Epithelial cell of esophagus (primary cell): ENCODE measurements at regions not wholly inside any gene's neighbourhood (a gene's known extent, or its start where the extent isn't known, plus 50 kb on each side); places are given as distances from the start of the nearest gene placed in this dataset.

Experiments used
- DNase-seq: peaks from one replicate; pipeline ENCODE4 v3.0.0; 2010; ENCODE audit warnings: low read depth
- H3K4me3 ChIP-seq: 2 replicates; pipeline ENCODE4 v1.5.1; 2011; ENCODE audit warnings: mild to moderate bottlenecking, low read length, control low read depth
- TF ChIP-seq, protein P1 (sequence below): IDR thresholded peaks from 2 replicates; pipeline ENCODE4 v1.5.1; 2011; ENCODE audit warnings: low read depth, mild to moderate bottlenecking, low read length, control low read depth, inconsistent platforms; ENCODE audit not compliant: insufficient read depth; ENCODE audit errors: missing control alignments

DNA sequence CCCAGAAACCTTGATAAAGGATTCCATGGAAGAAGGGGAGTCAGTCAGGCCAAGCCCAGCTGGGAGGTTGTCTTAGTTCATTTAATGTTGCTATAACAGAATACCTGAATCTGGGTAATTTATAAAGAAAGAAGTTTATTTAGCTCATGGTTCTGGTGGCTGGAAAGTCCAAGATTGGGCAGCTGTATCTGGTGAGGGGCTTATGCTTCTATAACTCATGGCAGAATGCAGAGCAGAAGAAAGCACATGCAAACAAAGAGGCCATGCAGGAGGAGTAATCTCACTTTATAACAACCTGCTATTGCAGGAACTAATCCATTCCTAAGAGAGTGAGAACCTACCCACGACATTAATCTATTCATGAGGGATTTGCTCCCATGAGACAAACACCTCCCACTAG, 54.2 kb upstream of the ANKRD1 start:
- no peak overlapping the region for H3K4me3 ChIP-seq
- DNase-seq: no peak
- TF ChIP-seq, protein P1, sequence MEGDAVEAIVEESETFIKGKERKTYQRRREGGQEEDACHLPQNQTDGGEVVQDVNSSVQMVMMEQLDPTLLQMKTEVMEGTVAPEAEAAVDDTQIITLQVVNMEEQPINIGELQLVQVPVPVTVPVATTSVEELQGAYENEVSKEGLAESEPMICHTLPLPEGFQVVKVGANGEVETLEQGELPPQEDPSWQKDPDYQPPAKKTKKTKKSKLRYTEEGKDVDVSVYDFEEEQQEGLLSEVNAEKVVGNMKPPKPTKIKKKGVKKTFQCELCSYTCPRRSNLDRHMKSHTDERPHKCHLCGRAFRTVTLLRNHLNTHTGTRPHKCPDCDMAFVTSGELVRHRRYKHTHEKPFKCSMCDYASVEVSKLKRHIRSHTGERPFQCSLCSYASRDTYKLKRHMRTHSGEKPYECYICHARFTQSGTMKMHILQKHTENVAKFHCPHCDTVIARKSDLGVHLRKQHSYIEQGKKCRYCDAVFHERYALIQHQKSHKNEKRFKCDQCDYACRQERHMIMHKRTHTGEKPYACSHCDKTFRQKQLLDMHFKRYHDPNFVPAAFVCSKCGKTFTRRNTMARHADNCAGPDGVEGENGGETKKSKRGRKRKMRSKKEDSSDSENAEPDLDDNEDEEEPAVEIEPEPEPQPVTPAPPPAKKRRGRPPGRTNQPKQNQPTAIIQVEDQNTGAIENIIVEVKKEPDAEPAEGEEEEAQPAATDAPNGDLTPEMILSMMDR: no peak

DNA sequence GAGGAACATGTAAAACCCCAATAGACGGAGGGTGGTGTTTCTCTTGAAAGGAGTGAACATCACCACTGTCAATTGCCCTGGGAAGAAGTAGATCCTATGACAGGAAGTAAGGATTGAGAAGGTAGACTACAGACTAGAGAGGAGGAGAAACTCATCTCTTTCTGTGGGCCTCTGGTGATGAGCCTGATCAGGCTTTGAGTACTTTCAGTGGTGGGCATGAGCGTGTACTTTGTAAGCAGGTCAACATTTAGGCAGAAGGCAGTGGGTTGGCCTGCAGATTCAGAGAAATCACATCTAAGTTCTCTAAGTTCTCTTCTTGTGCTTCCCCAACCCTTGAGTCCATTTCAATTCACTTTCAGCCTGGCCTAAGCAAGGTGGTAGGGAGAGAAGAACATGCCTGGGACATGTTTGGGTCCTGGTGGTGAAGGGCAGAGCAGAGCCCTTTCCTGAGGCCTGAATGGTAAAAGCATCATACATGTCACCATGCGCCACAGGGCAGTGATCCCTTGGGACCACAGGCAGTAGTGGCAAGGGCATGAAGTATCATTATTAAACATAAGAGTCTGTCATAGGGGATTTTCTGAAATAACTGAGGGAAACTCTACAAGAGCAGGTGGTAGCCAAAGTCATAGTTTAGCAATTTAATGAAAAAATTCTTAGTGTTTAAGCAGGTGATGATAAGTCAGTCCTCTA, 56.4 kb upstream of the ANKRD1 start:
- TF ChIP-seq, protein P1: no peak
- H3K4me3 ChIP-seq: no peak overlapping the region
- no peak for DNase-seq

DNA sequence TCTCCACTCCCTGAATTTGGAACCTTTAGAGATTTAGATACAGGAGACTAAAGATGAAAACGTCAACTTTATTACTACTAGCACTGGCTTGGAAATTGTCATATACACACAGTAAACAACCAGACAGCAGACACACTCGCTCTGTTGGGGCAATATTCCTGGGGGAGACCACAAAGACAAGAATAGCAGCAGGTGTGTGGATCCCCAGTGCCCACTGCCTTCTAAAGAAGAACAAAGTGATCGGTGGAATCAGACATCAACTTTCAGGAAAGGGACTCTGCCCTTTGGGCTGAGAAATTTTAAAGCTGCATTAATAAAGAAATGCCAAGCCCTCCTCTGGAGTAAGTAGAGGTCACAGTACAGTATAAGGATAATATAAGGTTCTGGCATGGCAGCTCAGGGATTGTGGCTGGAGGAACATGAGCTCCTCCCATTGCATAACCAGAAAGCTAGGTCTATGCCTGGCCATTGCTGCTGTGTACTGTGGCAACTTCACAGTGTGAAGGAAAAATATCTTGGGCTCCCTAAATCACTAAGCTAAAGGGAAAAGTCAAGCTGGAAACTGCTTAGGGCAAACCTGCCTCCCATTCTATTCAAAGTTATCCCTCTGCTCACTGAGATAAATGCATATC, 57.1 kb upstream of the ANKRD1 start:
- H3K4me3 ChIP-seq: no peak overlapping the region
- TF ChIP-seq, protein P1: no peak
- DNase-seq: no peak

DNA sequence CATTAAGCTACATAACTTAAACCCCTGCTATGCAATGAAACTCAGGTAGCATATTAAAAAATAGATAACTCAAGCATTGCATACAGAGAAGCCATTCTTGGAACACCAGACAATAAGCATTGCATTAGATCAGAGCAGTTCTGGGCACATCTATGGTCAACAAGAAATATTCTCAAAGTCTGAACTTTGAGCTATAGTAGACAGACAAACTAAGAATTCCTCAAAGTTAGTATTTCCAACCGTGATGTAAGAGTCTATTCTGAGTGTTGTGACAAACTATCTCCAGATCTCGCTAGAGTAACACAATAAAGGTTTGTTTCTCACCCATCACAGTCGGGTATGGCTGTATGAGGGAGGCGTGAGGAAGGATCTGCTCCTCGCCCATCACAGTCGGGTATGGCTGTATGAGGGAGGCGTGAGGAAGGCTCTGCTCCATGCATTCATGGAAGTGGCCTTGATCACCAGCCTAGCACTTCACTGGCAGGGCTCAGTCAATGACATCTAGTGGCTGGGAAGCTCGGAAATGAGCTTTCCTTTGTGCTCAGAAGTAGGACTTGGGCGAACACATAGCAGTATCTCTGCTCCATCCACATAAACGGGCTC, 61.6 kb upstream of the ANKRD1 start:
- TF ChIP-seq, protein P1: no peak
- no peak overlapping the region for H3K4me3 ChIP-seq
- DNase-seq: no peak

DNA sequence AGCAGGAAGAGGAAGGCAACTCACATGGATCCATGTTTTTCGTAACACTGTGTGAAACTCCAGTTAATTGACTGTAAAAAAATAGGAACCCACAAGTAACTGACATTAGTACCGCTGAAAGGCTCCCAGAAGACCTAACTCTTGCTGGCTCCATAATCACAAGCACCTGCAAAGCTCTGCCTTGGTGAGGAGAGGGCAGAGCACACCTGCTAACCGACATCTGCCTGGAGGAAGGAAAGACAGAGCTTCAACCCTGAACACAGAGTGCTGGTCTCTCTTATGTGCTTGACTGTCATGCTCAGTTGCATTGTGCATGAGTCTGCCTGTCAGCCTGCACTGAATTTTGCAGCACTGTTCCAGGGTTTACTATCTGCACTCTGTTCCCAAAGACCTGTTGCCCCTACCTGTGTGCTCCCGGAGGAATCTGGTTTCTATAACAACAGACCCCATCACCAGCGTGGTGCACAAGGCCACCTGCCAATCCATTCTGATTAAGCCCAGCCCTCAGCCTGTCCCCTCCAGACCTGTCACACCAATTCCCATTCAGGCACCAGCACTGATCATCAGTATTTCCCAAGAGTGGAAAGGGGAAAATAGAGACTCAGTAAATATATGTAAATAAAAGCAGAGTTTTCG, 63.1 kb upstream of the ANKRD1 start:
- no peak for DNase-seq
- H3K4me3 ChIP-seq: no peak overlapping the region
- TF ChIP-seq, protein P1: no peak

DNA sequence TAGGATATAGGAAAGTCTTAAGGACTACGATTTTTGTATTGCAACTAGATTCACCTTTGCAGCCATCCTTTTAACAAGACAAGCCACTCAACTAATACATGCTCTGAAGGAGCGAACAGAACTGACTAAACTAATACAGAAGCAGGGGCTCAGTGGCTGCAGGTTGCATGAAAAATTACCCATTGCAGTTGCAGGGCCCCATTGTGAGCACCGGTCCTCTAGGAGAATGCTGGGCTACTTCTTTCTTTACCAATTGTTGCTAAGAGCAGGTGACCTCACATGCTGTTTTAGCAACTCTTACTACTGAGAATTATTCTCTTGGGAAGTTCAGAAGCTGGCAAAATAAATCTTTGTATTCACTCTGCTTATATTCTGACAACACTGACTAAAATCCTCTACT, 64.0 kb upstream of the ANKRD1 start:
- TF ChIP-seq, protein P1: no peak
- DNase-seq: no peak
- no peak overlapping the region for H3K4me3 ChIP-seq
